ENCODE measurements at regions not wholly inside any gene's neighbourhood (a gene's known extent, or its start where the extent isn't known, plus 50 kb on each side); places are given as distances from the start of the nearest gene placed in this dataset.

DNA sequence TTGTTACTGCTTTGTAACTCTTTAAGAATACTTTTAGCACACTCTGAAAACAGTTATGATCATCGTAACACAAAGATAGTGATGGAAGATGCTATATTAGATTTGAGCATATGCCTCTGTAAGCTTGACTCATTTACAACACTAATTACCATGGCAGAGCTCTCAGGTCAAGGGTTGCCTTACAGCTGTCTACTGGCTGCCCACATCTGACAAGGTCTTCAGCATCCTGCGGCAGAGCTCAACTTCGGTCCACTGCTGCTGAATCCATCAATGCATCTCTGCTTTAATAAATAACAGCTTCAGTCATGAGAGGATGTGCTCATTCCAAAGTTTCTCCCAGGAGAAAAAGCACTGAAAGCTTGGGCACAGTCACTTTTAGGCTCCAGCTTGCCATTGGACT lies 449.4 kb downstream of the RASEF start:
- TF ChIP-seq, protein P1, sequence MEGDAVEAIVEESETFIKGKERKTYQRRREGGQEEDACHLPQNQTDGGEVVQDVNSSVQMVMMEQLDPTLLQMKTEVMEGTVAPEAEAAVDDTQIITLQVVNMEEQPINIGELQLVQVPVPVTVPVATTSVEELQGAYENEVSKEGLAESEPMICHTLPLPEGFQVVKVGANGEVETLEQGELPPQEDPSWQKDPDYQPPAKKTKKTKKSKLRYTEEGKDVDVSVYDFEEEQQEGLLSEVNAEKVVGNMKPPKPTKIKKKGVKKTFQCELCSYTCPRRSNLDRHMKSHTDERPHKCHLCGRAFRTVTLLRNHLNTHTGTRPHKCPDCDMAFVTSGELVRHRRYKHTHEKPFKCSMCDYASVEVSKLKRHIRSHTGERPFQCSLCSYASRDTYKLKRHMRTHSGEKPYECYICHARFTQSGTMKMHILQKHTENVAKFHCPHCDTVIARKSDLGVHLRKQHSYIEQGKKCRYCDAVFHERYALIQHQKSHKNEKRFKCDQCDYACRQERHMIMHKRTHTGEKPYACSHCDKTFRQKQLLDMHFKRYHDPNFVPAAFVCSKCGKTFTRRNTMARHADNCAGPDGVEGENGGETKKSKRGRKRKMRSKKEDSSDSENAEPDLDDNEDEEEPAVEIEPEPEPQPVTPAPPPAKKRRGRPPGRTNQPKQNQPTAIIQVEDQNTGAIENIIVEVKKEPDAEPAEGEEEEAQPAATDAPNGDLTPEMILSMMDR (IDR thresholded peaks at IDR 0.05) = no peak
- TF ChIP-seq POLR2A (IDR thresholded peaks at IDR 0.05) = no peak
- TF ChIP-seq EP300 (IDR thresholded peaks at IDR 0.05) = no peak
- TF ChIP-seq POLR2AphosphoS5 (IDR thresholded peaks at IDR 0.05) = no peak
